ENCODE measurements at regions not wholly inside any gene's neighbourhood (a gene's known extent, or its start where the extent isn't known, plus 50 kb on each side); places are given as distances from the start of the nearest gene placed in this dataset.

DNA sequence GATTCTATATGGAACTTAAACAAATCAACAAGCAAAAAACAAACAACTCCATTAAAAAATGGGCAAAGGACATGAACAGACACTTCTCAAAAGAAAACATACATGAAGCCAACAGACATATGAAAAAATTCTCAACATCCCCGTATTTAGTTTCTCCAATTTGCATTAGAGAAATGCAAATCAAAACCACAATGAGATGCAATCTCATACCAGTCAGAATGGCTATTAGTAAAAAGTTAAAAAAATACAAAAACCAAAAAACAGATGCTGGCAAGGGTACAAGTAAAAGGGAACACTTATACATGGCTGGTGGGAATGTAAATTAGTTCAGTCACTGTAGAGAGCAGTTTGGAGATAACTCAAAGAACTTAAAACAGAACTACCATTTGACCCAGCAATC is 342.1 kb upstream of the NUDT12 start:
- no peak overlapping the region for H3K27ac Mint-ChIP-seq

DNA sequence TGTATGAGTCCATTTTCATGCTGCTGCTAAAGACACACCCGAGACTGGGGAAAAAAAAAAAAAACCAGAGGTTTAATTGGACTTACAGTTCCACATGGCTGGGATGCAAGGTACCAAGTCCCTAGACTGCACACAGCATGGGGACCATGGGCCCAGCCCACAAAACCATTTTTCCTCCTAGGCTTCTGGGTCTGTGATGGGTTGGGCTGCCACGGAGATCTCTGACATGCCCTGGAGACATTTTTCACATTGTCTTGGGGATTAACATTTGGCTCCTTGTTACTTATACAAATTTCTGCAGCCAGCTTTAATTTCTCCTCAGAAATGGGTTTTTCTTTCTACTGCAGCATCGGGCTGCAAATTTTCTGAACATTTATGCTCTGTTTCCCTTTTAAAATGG is 340.3 kb upstream of the NUDT12 start:
- no peak overlapping the region for H2AFZ ChIP-seq (ENCODE audit: insufficient read depth, low read depth, low read length, poor library complexity, severe bottlenecking)
- ChIA-PET CTCF (no interaction called here), POLR2A (no interaction called here)
- no peaks in the 10 kb centered on the region for H4K20me1 ChIP-seq (ENCODE audit: control insufficient read depth, insufficient read depth, low read length, poor library complexity, severe bottlenecking)
- no peak for ATAC-seq (ENCODE audit: low read depth)
- no peak overlapping the region for H3K4me2 ChIP-seq (replicated peaks; ENCODE audit: low read depth, low read length, poor library complexity, severe bottlenecking)
- no peak overlapping the region for H3K4me3 Mint-ChIP-seq
- H3K9me3 ChIP-seq (ENCODE audit: control extremely low read depth in 1 of 3, control insufficient read depth in 2 of 3, insufficient read depth in 1 of 3, low read length in 2 of 3) = peaks cover 0 to 9% (median 1%) of the 10 kb centered on the region in 3 donors
- TF ChIP-seq, protein P1, sequence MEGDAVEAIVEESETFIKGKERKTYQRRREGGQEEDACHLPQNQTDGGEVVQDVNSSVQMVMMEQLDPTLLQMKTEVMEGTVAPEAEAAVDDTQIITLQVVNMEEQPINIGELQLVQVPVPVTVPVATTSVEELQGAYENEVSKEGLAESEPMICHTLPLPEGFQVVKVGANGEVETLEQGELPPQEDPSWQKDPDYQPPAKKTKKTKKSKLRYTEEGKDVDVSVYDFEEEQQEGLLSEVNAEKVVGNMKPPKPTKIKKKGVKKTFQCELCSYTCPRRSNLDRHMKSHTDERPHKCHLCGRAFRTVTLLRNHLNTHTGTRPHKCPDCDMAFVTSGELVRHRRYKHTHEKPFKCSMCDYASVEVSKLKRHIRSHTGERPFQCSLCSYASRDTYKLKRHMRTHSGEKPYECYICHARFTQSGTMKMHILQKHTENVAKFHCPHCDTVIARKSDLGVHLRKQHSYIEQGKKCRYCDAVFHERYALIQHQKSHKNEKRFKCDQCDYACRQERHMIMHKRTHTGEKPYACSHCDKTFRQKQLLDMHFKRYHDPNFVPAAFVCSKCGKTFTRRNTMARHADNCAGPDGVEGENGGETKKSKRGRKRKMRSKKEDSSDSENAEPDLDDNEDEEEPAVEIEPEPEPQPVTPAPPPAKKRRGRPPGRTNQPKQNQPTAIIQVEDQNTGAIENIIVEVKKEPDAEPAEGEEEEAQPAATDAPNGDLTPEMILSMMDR (IDR thresholded peaks at IDR 0.05) = no peak
- TF ChIP-seq EZH2 (IDR thresholded peaks at IDR 0.05; ENCODE audit: borderline replicate concordance, insufficient read depth, low read depth, low read length, poor library complexity, severe bottlenecking) = no peak
- no peaks in the 10 kb centered on the region for H3K79me2 ChIP-seq (ENCODE audit: control insufficient read depth, insufficient read depth, low read length)
- H3K27ac ChIP-seq (ENCODE audit: low read length in 2 of 2) = no peak overlapping the region
- no peaks in the 10 kb centered on the region for H3K27me3 ChIP-seq (replicated peaks in 1 of 4; ENCODE audit: control extremely low read depth in 1 of 4, control insufficient read depth in 3 of 4, insufficient read depth in 4 of 4, low read length in 3 of 4)
- no peak overlapping the region for H3K27ac Mint-ChIP-seq
- intact Hi-C loops (cut with micrococcal nuclease) = no loop called here
- peaks cover 12% of the 10 kb centered on the region for H3K9me3 Mint-ChIP-seq (ENCODE audit: insufficient read depth)
- no peak overlapping the region for H3K4me3 ChIP-seq (ENCODE audit: control extremely low read depth in 1 of 5, extremely low read depth in 1 of 5, insufficient read depth in 1 of 5, low read depth in 2 of 5, low read length in 4 of 5)
- DNase-seq = no peak
- no peaks in the 10 kb centered on the region for H3K4me1 ChIP-seq (ENCODE audit: control insufficient read depth in 2 of 2, insufficient read depth in 2 of 2, low read length in 2 of 2)
- H3K27me3 Mint-ChIP-seq = no peaks in the 10 kb centered on the region
- H3K9ac ChIP-seq (ENCODE audit: low read length) = no peak overlapping the region
- whole genome bisulfite sequencing (ENCODE audit: insufficient coverage) = 85% methylated on average over 2 of the region's 3 CpGs
- H3K36me3 ChIP-seq (replicated peaks in 1 of 2; ENCODE audit: control extremely low read depth in 1 of 2, control insufficient read depth in 1 of 2, extremely low read depth in 1 of 2, insufficient read depth in 2 of 2, low read length in 1 of 2) = no peaks in the 10 kb centered on the region
- no peaks in the 10 kb centered on the region for H3K4me1 Mint-ChIP-seq

More for the DNA sequence above, 342.1 kb upstream of the NUDT12 start:
- H2AFZ ChIP-seq (ENCODE audit: insufficient read depth, low read depth, low read length, poor library complexity, severe bottlenecking) = no peak overlapping the region
- H3K79me2 ChIP-seq (ENCODE audit: control insufficient read depth, insufficient read depth, low read length) = no peaks in the 10 kb centered on the region
- intact Hi-C loops (cut with micrococcal nuclease) = no loop called here
- Mint-ChIP-seq H3K9me3 (ENCODE audit: insufficient read depth) (peaks cover 3% of the 10 kb centered on the region), H3K4me3 (no peak overlapping the region), H3K4me1 (no peaks in the 10 kb centered on the region), H3K27me3 (no peaks in the 10 kb centered on the region)
- peaks cover 0 to 9% (median 1%) of the 10 kb centered on the region in 3 donors for H3K9me3 ChIP-seq (ENCODE audit: control extremely low read depth in 1 of 3, control insufficient read depth in 2 of 3, insufficient read depth in 1 of 3, low read length in 2 of 3)
- no peaks in the 10 kb centered on the region for H4K20me1 ChIP-seq (ENCODE audit: control insufficient read depth, insufficient read depth, low read length, poor library complexity, severe bottlenecking)
- no peaks in the 10 kb centered on the region for H3K36me3 ChIP-seq (replicated peaks in 1 of 2; ENCODE audit: control extremely low read depth in 1 of 2, control insufficient read depth in 1 of 2, extremely low read depth in 1 of 2, insufficient read depth in 2 of 2, low read length in 1 of 2)
- H3K4me1 ChIP-seq (ENCODE audit: control insufficient read depth in 2 of 2, insufficient read depth in 2 of 2, low read length in 2 of 2) = no peaks in the 10 kb centered on the region
- DNase-seq = no peak
- ATAC-seq (ENCODE audit: low read depth) = no peak
- no peaks in the 10 kb centered on the region for H3K27me3 ChIP-seq (replicated peaks in 1 of 4; ENCODE audit: control extremely low read depth in 1 of 4, control insufficient read depth in 3 of 4, insufficient read depth in 4 of 4, low read length in 3 of 4)
- H3K9ac ChIP-seq (ENCODE audit: low read length) = no peak overlapping the region
- no peak overlapping the region for H3K4me3 ChIP-seq (ENCODE audit: control extremely low read depth in 1 of 5, extremely low read depth in 1 of 5, insufficient read depth in 1 of 5, low read depth in 2 of 5, low read length in 4 of 5)
- ChIA-PET POLR2A (no interaction called here), CTCF (no interaction called here)
- no peak overlapping the region for H3K4me2 ChIP-seq (replicated peaks; ENCODE audit: low read depth, low read length, poor library complexity, severe bottlenecking)
- no CpG with 5 or more reads among the region's 1 CpG for WGBS (ENCODE audit: insufficient coverage)
- TF ChIP-seq, protein P1 (IDR thresholded peaks at IDR 0.05) = no peak
- no peak for TF ChIP-seq EZH2 (IDR thresholded peaks at IDR 0.05; ENCODE audit: borderline replicate concordance, insufficient read depth, low read depth, low read length, poor library complexity, severe bottlenecking)
- H3K27ac ChIP-seq (ENCODE audit: low read length in 2 of 2) = no peak overlapping the region
